ENCODE measurements at regions not wholly inside any gene's neighbourhood (a gene's known extent, or its start where the extent isn't known, plus 50 kb on each side); places are given as distances from the start of the nearest gene placed in this dataset.
"Not testable (repeated sequence)": the region's sequence is repeated elsewhere in the genome, so short reads cannot be mapped to it uniquely, and the experiment has no call there.

DNA sequence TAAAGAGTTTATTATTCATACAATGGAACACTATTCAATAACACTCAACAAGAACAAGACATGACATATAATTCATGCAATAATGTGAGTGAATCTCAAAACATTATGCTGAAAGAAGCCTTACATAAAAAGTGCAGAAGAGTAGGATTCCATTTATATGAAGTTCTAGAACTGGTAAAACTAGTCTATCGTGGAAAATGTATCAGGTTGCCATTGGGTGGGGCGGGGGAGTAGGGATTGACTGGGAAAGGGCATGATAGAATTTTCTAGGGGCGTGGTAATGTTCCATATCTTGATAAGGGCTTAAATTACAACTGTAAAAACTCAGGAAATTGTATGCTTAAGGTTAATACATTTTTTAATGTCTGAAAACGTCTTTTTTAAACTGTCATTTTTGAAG, 247.9 kb downstream of the SATB1 start:
- intact Hi-C loops (cut with DNase I): no loop called here
- H3K4me3 ChIP-seq: no peak overlapping the region

DNA sequence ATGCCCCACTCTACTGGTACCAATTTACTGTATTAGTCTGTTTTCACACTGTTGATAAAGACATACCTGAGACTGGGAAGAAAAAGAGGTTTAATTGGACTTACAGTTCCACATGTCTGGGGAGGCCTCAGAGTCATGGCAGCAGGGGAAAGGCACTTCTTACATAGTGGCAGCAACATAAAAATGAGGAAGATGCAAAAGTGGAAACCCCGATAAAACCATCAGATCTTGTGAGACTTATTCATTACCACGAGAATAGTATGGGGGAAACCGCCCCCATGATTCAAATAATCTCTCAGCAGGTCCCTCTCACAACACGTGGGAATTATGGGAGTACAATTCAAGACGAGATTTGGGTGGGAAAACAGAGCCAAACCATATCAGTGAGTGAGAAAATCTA, 251.2 kb downstream of the SATB1 start:
- DNase-seq; H3K36me3 ChIP-seq (replicated peaks in 1 of 2; ENCODE audit: insufficient read depth in 1 of 2, low read depth in 2 of 2); H3K27me3 ChIP-seq; ATAC-seq; H3K27ac ChIP-seq; H3K4me3 ChIP-seq; H3K4me1 ChIP-seq; intact Hi-C loops (cut with DNase I); H3K9me3 ChIP-seq: not testable (repeated sequence)
- 60 to 61% methylated on average over 5 of the region's 5 CpGs for WGBS, 2 donors

More for the DNA sequence above, 247.9 kb downstream of the SATB1 start:
- H3K27ac ChIP-seq: no peak overlapping the region
- WGBS, 2 donors: 49 to 56% methylated on average over 4 of the region's 4 CpGs
- no peaks in the 10 kb centered on the region for H3K9me3 ChIP-seq
- TF ChIP-seq POLR2A (IDR thresholded peaks at IDR 0.05): no peak
- TF ChIP-seq, protein P1, sequence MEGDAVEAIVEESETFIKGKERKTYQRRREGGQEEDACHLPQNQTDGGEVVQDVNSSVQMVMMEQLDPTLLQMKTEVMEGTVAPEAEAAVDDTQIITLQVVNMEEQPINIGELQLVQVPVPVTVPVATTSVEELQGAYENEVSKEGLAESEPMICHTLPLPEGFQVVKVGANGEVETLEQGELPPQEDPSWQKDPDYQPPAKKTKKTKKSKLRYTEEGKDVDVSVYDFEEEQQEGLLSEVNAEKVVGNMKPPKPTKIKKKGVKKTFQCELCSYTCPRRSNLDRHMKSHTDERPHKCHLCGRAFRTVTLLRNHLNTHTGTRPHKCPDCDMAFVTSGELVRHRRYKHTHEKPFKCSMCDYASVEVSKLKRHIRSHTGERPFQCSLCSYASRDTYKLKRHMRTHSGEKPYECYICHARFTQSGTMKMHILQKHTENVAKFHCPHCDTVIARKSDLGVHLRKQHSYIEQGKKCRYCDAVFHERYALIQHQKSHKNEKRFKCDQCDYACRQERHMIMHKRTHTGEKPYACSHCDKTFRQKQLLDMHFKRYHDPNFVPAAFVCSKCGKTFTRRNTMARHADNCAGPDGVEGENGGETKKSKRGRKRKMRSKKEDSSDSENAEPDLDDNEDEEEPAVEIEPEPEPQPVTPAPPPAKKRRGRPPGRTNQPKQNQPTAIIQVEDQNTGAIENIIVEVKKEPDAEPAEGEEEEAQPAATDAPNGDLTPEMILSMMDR (IDR thresholded peaks at IDR 0.05): no peak
- H3K4me1 ChIP-seq: no peaks in the 10 kb centered on the region
- no peaks in the 10 kb centered on the region for H3K27me3 ChIP-seq
- DNase-seq: no peak
- no peak for ATAC-seq
- no peaks in the 10 kb centered on the region for H3K36me3 ChIP-seq (replicated peaks in 1 of 2; ENCODE audit: insufficient read depth in 1 of 2, low read depth in 2 of 2)

DNA sequence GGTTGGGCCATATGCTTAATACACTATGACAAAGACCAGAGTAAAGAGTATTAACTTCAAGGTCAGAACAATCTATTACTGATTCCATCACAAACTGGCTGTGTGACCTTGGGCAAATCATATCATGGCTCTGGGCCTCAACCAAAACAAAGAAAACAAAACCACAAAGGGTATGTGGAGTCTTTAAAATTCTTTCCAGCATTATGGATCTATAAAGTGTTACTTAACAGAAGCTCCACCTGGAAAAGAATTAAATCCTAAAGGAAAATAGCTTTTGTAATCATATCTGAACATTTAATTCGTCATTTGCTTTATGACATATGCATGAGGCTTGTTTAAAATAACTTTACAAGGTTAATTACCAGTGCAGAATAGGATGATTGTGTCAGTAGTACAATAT, 265.5 kb downstream of the SATB1 start:
- Histone ChIP-seq H3K36me3 (replicated peaks in 1 of 2; ENCODE audit: insufficient read depth in 1 of 2, low read depth in 2 of 2) (no peaks in the 10 kb centered on the region), H3K4me1 (no peaks in the 10 kb centered on the region), H3K9me3 (no peaks in the 10 kb centered on the region), H3K27me3 (no peaks in the 10 kb centered on the region), H3K4me3 (no peak overlapping the region), H3K27ac (no peak overlapping the region)
- intact Hi-C loops (cut with DNase I): no loop called here
- DNase-seq (no peak), ATAC-seq (no peak)
- WGBS, 2 donors: 66 to 88% methylated on average over 1 of the region's 1 CpG
- TF ChIP-seq POLR2A (IDR thresholded peaks at IDR 0.05): no peak
- TF ChIP-seq, protein P1 (IDR thresholded peaks at IDR 0.05): no peak

DNA sequence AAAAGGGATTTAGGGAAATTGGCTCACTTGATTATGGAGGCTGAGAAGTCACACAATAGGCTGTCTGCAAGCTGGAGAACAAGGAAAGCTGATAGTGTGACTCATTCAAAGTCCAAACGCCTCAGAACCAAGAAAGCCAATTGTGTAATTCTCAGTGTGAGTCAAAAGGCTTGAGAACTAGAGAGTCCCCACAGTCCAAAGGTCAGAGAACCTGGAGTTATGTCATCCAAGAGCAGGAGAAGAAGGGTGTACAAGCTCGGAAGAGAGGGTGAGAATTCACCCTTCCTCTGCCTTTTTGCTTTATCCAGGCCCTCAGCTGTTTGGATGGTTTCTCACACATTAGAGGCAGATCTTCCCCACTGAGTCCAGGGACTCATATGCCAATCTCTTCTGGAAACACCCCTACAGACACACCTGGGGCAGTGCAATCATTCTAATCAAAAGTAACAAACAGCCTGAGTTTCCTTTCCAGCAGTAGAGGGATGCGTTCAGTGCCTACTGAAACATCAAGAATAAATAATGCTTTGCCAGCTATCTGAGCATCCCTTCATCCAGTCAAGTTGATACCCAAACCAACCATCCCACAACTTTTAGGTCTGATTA, 271.5 kb downstream of the SATB1 start:
- DNase-seq (peak; percentile 15 to 68 (median 36)), ATAC-seq (peak; percentile 89)
- no peaks in the 10 kb centered on the region for H3K4me1 ChIP-seq

DNA sequence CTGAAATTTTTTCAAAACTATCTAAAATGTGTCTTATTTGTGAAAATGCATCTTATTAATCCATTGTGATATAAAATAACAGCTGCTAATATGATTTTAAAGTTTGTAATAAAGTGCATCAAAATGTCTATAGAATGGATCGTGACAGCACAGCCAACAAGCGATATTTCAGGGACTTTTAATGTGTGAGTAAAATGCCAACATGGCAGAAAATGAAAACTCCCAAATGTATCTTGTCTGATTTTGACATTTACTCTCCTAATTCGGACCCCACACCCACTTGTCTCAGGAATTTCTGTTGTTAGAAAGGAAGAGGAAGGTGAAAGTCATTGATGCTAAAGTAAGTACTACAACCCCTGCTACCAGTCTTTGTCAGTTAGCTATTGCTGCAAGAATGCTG, 273.9 kb downstream of the SATB1 start:
- intact Hi-C loops (cut with DNase I): no loop called here
- H3K9me3 ChIP-seq: no peaks in the 10 kb centered on the region
- H3K4me3 ChIP-seq: no peak overlapping the region
- TF ChIP-seq, protein P1 (IDR thresholded peaks at IDR 0.05): no peak
- no peak for TF ChIP-seq POLR2A (IDR thresholded peaks at IDR 0.05)
- H3K27me3 ChIP-seq: no peaks in the 10 kb centered on the region
- no peak for ATAC-seq
- DNase-seq: no peak
- H3K36me3 ChIP-seq (replicated peaks in 1 of 2; ENCODE audit: insufficient read depth in 1 of 2, low read depth in 2 of 2): no peaks in the 10 kb centered on the region
- WGBS, 2 donors: 80 to 84% methylated on average over 3 of the region's 3 CpGs
- H3K27ac ChIP-seq: no peak overlapping the region
- no peaks in the 10 kb centered on the region for H3K4me1 ChIP-seq

More for the DNA sequence above, 271.5 kb downstream of the SATB1 start:
- intact Hi-C loops (cut with DNase I): no loop called here
- Histone ChIP-seq H3K9me3 (no peaks in the 10 kb centered on the region), H3K4me3 (no peak overlapping the region), H3K36me3 (replicated peaks in 1 of 2; ENCODE audit: insufficient read depth in 1 of 2, low read depth in 2 of 2) (no peaks in the 10 kb centered on the region), H3K27ac (no peak overlapping the region), H3K27me3 (no peaks in the 10 kb centered on the region)
- WGBS, 2 donors: 19 to 31% methylated on average over 3 of the region's 3 CpGs
- TF ChIP-seq, protein P1 (IDR thresholded peaks at IDR 0.05): no peak
- TF ChIP-seq POLR2A (IDR thresholded peaks at IDR 0.05): no peak
